H9 (cell line): ENCODE measurements at regions not wholly inside any gene's neighbourhood (a gene's known extent, or its start where the extent isn't known, plus 50 kb on each side); places are given as distances from the start of the nearest gene placed in this dataset.

ENCODE experiments used
- DNase-seq: peaks from one replicate; pipeline ENCODE4 v3.0.0-alpha.2; 2017
- H2AFZ ChIP-seq: one replicate; pipeline ENCODE4 v1.6.1; 2013; ENCODE audit warnings: mild to moderate bottlenecking, low read length, control low read depth, moderate library complexity
- H2AK5ac ChIP-seq: 2 replicates; pipeline ENCODE4 v1.6.1; 2013; ENCODE audit warnings: low read length, control low read depth, mixed read lengths; ENCODE audit not compliant: insufficient read length
- H2BK120ac ChIP-seq: one replicate; pipeline ENCODE4 v1.6.1; 2013; ENCODE audit warnings: low read depth, mild to moderate bottlenecking, low read length, control low read depth, inconsistent platforms; ENCODE audit not compliant: poor library complexity, severe bottlenecking
- H2BK12ac ChIP-seq: 2 replicates; pipeline ENCODE4 v1.6.1; 2013; ENCODE audit warnings: low read length, control low read depth, mixed read lengths, low read depth; ENCODE audit not compliant: insufficient read length
- H2BK15ac ChIP-seq: 2 replicates; pipeline ENCODE4 v1.6.1; 2013; ENCODE audit warnings: low read depth, low read length, control low read depth
- H2BK20ac ChIP-seq: one replicate; pipeline ENCODE4 v1.6.1; 2013; ENCODE audit warnings: low read depth, mild to moderate bottlenecking, low read length, control low read depth, inconsistent platforms; ENCODE audit not compliant: poor library complexity, severe bottlenecking
- H2BK5ac ChIP-seq: 2 replicates; pipeline ENCODE4 v1.6.1; 2013; ENCODE audit warnings: low read length, control low read depth, mixed read lengths; ENCODE audit not compliant: insufficient read length
- H3K14ac ChIP-seq: 2 replicates; pipeline ENCODE4 v1.6.1; 2013; ENCODE audit warnings: low read length, control low read depth; ENCODE audit not compliant: insufficient read depth
- H3K18ac ChIP-seq: 2 replicates; pipeline ENCODE4 v1.6.1; 2013; ENCODE audit warnings: low read depth, mild to moderate bottlenecking, mixed read lengths, low read length, control low read depth; ENCODE audit not compliant: insufficient read length
- H3K23ac ChIP-seq: 2 replicates; pipeline ENCODE4 v1.6.1; 2013; ENCODE audit warnings: low read length, control low read depth, mixed read lengths, low read depth; ENCODE audit not compliant: insufficient read length
- H3K23me2 ChIP-seq: 2 replicates; pipeline ENCODE4 v1.6.1; 2013; ENCODE audit warnings: low read depth, mild to moderate bottlenecking, mixed read lengths, low read length, control low read depth; ENCODE audit not compliant: insufficient read length, poor library complexity, severe bottlenecking
- H3K27ac ChIP-seq: 2 replicates; pipeline ENCODE4 v1.5.1; 2013; ENCODE audit warnings: low read length, control low read depth, mixed read lengths, low read depth; ENCODE audit not compliant: insufficient read length
- H3K27me3 ChIP-seq: 2 replicates; pipeline ENCODE4 v1.6.1; 2013; ENCODE audit warnings: low read length, control low read depth, inconsistent platforms; ENCODE audit not compliant: insufficient read depth
- H3K4ac ChIP-seq: 2 replicates; pipeline ENCODE4 v1.6.1; 2013; ENCODE audit warnings: low read depth, mild to moderate bottlenecking, control low read depth, inconsistent platforms, low read length, moderate library complexity
- H3K4me1 ChIP-seq: 2 replicates; pipeline ENCODE4 v1.6.1; 2013; ENCODE audit warnings: low read length, control low read depth, inconsistent platforms; ENCODE audit not compliant: insufficient read depth
- H3K4me2 ChIP-seq: 2 replicates; pipeline ENCODE4 v1.6.1; 2013; ENCODE audit warnings: low read length, control low read depth, mixed read lengths; ENCODE audit not compliant: insufficient read length, insufficient read depth
- H3K56ac ChIP-seq: 2 replicates; pipeline ENCODE4 v1.6.1; 2013; ENCODE audit warnings: low read depth, mild to moderate bottlenecking, mixed read lengths, low read length, control low read depth; ENCODE audit not compliant: insufficient read length
- H3K79me1 ChIP-seq: 2 replicates; pipeline ENCODE4 v1.6.1; 2013; ENCODE audit warnings: low read depth, mild to moderate bottlenecking, moderate library complexity, low read length, control low read depth, inconsistent platforms; ENCODE audit not compliant: insufficient read depth, poor library complexity, severe bottlenecking
- H3K79me2 ChIP-seq: 2 replicates; pipeline ENCODE4 v1.6.1; 2013; ENCODE audit warnings: low read length, control low read depth, inconsistent platforms; ENCODE audit not compliant: insufficient read depth
- H3K9ac ChIP-seq: 2 replicates; pipeline ENCODE4 v1.6.1; 2013; ENCODE audit warnings: low read length, control low read depth, mixed read lengths; ENCODE audit not compliant: insufficient read length; ENCODE audit errors: extremely low read depth
- H3K9me3 ChIP-seq: one replicate; pipeline ENCODE4 v1.6.1; 2013; ENCODE audit warnings: low read depth, low read length, inconsistent platforms; ENCODE audit not compliant: control insufficient read depth
- H3T11ph ChIP-seq: one replicate; pipeline ENCODE4 v1.6.1; 2013; ENCODE audit warnings: mild to moderate bottlenecking, low read length, control low read depth, inconsistent platforms
- H4K20me1 ChIP-seq: one replicate; pipeline ENCODE4 v1.6.1; 2013; ENCODE audit not compliant: control insufficient read depth, insufficient read length, insufficient read depth
- H4K5ac ChIP-seq: 2 replicates; pipeline ENCODE4 v1.6.1; 2013; ENCODE audit warnings: low read depth, mild to moderate bottlenecking, mixed read lengths, low read length, control low read depth; ENCODE audit not compliant: insufficient read length
- H4K8ac ChIP-seq: replicated peaks from 2 replicates; pipeline ENCODE4 v1.6.1; 2013; ENCODE audit warnings: low read length, control low read depth, mixed read lengths, low read depth; ENCODE audit not compliant: insufficient read length
- H4K91ac ChIP-seq: 2 replicates; pipeline ENCODE4 v1.6.1; 2013; ENCODE audit warnings: low read depth, mild to moderate bottlenecking, moderate library complexity, mixed read lengths, low read length, control low read depth; ENCODE audit not compliant: insufficient read length
- H3K27ac Mint-ChIP-seq, 3 experiments: 2 replicates in 2 of 3; 3 replicates in 1 of 3; pipeline ENCODE4 v1.8.0; 2020 to 2021; ENCODE audit warnings: mixed read lengths in 3 of 3, mild to moderate bottlenecking in 1 of 3, moderate library complexity in 1 of 3
- H3K27me3 Mint-ChIP-seq: 2 replicates; pipeline ENCODE4 v1.8.0; 2021; ENCODE audit warnings: low read depth, mild to moderate bottlenecking, moderate library complexity, mixed read lengths
- H3K36me3 Mint-ChIP-seq, 3 experiments: 2 replicates in 2 of 3; 3 replicates in 1 of 3; pipeline ENCODE4 v1.8.0; 2020 to 2021; ENCODE audit warnings: low read depth in 3 of 3, mixed read lengths in 3 of 3; ENCODE audit not compliant: insufficient read depth in 1 of 3
- H3K4me1 Mint-ChIP-seq, 2 experiments: 2 replicates each; pipeline ENCODE4 v1.8.0; 2020; ENCODE audit warnings: mixed read lengths in 2 of 2
- H3K4me3 Mint-ChIP-seq, 2 experiments: 2 replicates in 1 of 2; 3 replicates in 1 of 2; pipeline ENCODE4 v1.8.0; 2020 to 2021; ENCODE audit warnings: mild to moderate bottlenecking in 2 of 2, mixed read lengths in 2 of 2, moderate library complexity in 1 of 2
- H3K9me3 Mint-ChIP-seq, 2 experiments: 2 replicates in 1 of 2; 3 replicates in 1 of 2; pipeline ENCODE4 v1.8.0; 2020; ENCODE audit warnings: mild to moderate bottlenecking in 2 of 2, mixed read lengths in 2 of 2, moderate library complexity in 1 of 2
- TF ChIP-seq, protein P1 (sequence below): fragments of 200-600 bp; sonication (generic); conservative IDR thresholded peaks from 3 replicates; pipeline ENCODE4 v1.8.0; 2021; ENCODE audit warnings: antibody characterized with exemption, mild to moderate bottlenecking

DNA sequence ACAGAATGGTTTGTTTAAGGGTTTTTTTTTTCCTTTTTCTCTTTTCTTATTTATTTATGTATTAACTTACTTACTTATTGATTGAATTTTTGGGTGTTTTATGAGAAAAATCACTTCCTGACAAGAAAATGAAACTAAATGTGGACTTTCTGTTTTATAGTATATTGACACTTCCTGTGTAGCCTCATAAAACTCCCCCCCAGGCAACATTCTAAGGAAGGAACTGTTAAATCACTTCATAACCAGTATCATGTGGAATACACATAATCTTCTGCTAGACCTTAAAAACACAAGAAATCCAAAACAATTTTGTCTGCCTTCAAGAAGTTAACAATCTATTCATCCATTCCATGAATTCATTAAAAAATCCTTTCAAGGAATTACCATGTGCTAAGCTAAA lies 164.1 kb upstream of the TOM1L1 start:
- no peak overlapping the region for H4K5ac ChIP-seq
- H4K8ac ChIP-seq: no peak overlapping the region
- no peaks in the 10 kb centered on the region for H3K27me3 Mint-ChIP-seq
- H3K9me3 ChIP-seq: no peaks in the 10 kb centered on the region
- peaks cover 0 to 3% of the 10 kb centered on the region in 2 experiments; a peak in 1 of 4 replicates for H3K4me1 Mint-ChIP-seq
- H2BK120ac ChIP-seq: no peak overlapping the region
- no peak overlapping the region for H3K14ac ChIP-seq
- H2BK5ac ChIP-seq: no peak overlapping the region
- no peak overlapping the region for H3K27ac ChIP-seq
- no peak overlapping the region for H2BK20ac ChIP-seq
- H2BK12ac ChIP-seq: no peak overlapping the region
- no peak overlapping the region for H3K56ac ChIP-seq
- no peaks in the 10 kb centered on the region for H4K20me1 ChIP-seq
- H3K23ac ChIP-seq: no peak overlapping the region
- no peak overlapping the region for H3K4me2 ChIP-seq
- no peak overlapping the region for H2BK15ac ChIP-seq
- TF ChIP-seq, protein P1, sequence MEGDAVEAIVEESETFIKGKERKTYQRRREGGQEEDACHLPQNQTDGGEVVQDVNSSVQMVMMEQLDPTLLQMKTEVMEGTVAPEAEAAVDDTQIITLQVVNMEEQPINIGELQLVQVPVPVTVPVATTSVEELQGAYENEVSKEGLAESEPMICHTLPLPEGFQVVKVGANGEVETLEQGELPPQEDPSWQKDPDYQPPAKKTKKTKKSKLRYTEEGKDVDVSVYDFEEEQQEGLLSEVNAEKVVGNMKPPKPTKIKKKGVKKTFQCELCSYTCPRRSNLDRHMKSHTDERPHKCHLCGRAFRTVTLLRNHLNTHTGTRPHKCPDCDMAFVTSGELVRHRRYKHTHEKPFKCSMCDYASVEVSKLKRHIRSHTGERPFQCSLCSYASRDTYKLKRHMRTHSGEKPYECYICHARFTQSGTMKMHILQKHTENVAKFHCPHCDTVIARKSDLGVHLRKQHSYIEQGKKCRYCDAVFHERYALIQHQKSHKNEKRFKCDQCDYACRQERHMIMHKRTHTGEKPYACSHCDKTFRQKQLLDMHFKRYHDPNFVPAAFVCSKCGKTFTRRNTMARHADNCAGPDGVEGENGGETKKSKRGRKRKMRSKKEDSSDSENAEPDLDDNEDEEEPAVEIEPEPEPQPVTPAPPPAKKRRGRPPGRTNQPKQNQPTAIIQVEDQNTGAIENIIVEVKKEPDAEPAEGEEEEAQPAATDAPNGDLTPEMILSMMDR: no peak
- no peaks in the 10 kb centered on the region for H3K79me2 ChIP-seq
- no peaks in the 10 kb centered on the region for H3K27me3 ChIP-seq
- no peak overlapping the region for H3K9ac ChIP-seq
- no peak overlapping the region for H3T11ph ChIP-seq
- H3K4me1 ChIP-seq: no peaks in the 10 kb centered on the region
- no peak overlapping the region for H3K4ac ChIP-seq
- DNase-seq: no peak
- no peaks in the 10 kb centered on the region for H3K79me1 ChIP-seq
- no peak overlapping the region for H2AFZ ChIP-seq
- H3K4me3 Mint-ChIP-seq: no peak overlapping the region
- no peaks in the 10 kb centered on the region for H3K23me2 ChIP-seq
- H3K27ac Mint-ChIP-seq: no peak overlapping the region
- peaks cover 16 to 27% of the 10 kb centered on the region in 2 experiments for H3K9me3 Mint-ChIP-seq
- H3K18ac ChIP-seq: no peak overlapping the region
- H3K36me3 Mint-ChIP-seq: peaks cover 0 to 21% (median 3%) of the 10 kb centered on the region in 3 experiments; a peak in 4 of 7 replicates
- no peak overlapping the region for H4K91ac ChIP-seq
- no peak overlapping the region for H2AK5ac ChIP-seq
